ENCODE measurements at regions not wholly inside any gene's neighbourhood (a gene's known extent, or its start where the extent isn't known, plus 50 kb on each side); places are given as distances from the start of the nearest gene placed in this dataset.

DNA sequence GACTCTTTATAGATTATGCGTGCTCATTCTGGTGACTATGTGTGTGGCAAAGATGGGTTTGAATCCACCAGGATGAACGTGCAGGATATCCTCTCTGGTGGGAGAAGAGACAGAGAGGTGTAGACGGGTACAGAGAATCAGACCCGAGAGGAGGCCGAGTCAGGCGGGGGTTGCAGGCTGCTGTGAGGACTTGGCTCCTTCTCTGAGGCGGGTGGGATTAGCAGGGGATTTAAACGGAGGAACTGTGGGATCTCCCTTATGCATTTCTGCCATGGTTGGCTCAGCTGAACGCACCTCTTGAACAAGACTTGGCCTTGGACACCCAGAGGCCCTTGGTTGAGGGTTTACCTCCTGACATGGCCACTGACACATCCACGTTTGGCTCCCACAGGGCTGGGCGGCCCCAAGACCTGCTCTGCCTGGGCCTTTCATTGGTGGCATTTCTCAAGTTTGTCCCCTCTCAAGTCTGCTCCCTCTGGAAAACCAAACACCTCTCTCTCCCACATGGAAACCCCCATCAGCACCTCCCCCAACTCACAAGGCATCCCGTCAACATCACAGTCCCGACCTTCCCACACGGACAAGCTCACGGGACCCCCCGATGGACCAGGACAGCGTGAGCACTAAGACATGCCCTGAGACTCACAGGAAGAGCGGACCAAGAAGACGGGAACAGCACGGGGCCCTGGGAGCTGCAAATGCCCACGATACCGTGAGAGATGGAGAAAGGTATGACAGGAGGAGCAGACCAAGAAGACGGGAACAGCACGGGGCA is 158.3 kb downstream of the RTP5 start:
- TF ChIP-seq, protein P1, sequence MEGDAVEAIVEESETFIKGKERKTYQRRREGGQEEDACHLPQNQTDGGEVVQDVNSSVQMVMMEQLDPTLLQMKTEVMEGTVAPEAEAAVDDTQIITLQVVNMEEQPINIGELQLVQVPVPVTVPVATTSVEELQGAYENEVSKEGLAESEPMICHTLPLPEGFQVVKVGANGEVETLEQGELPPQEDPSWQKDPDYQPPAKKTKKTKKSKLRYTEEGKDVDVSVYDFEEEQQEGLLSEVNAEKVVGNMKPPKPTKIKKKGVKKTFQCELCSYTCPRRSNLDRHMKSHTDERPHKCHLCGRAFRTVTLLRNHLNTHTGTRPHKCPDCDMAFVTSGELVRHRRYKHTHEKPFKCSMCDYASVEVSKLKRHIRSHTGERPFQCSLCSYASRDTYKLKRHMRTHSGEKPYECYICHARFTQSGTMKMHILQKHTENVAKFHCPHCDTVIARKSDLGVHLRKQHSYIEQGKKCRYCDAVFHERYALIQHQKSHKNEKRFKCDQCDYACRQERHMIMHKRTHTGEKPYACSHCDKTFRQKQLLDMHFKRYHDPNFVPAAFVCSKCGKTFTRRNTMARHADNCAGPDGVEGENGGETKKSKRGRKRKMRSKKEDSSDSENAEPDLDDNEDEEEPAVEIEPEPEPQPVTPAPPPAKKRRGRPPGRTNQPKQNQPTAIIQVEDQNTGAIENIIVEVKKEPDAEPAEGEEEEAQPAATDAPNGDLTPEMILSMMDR (IDR thresholded peaks at IDR 0.05) = no peak
- no peak for TF ChIP-seq POLR2A (IDR thresholded peaks at IDR 0.05)
- TF ChIP-seq EP300 (IDR thresholded peaks at IDR 0.05) = no peak
